ENCODE measurements at regions not wholly inside any gene's neighbourhood (a gene's known extent, or its start where the extent isn't known, plus 50 kb on each side); places are given as distances from the start of the nearest gene placed in this dataset.

DNA sequence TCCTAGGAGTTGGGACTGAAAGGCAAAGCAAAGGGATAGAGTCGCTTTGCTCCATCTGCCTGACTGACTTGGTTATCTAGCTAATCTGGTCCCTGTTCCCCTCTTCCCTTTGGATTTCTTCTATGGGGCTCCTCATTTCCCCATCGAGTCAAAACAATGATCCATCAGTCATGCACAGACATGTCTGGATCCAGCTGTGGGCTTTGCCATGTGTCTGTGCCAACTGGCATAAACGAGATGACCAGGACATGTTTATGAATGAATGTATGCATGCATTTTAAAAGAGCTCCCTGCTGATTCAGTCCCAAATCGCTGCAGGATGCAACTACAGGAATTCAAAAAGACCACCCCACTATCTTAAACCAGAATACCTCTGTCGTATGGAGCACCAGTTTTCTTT, 122.0 kb downstream of the ARL4A start:
- TF ChIP-seq, protein P1, sequence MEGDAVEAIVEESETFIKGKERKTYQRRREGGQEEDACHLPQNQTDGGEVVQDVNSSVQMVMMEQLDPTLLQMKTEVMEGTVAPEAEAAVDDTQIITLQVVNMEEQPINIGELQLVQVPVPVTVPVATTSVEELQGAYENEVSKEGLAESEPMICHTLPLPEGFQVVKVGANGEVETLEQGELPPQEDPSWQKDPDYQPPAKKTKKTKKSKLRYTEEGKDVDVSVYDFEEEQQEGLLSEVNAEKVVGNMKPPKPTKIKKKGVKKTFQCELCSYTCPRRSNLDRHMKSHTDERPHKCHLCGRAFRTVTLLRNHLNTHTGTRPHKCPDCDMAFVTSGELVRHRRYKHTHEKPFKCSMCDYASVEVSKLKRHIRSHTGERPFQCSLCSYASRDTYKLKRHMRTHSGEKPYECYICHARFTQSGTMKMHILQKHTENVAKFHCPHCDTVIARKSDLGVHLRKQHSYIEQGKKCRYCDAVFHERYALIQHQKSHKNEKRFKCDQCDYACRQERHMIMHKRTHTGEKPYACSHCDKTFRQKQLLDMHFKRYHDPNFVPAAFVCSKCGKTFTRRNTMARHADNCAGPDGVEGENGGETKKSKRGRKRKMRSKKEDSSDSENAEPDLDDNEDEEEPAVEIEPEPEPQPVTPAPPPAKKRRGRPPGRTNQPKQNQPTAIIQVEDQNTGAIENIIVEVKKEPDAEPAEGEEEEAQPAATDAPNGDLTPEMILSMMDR (IDR thresholded peaks at IDR 0.05) = no peak
- no peak for ATAC-seq (ENCODE audit: low read depth)

DNA sequence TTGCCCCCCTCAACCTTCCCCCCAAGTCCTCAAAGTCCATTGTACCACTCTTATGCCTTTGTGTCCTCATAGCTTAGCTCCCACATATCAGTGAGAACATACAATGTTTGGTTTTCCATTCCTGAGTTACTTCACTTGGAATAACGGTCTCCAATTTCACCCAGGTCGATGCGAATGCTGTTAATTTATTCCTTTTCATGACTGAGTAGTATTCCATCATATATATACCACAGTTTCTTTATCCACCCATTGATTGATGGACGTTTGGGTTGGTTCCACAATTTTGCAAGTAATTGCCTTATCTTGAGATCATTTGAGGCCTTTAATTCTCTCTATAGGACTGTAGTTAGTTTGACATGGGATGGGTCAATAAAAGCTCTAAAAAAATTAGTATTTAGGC, 124.7 kb downstream of the ARL4A start:
- Mint-ChIP-seq H3K4me1 (no peaks in the 10 kb centered on the region), H3K36me3 (ENCODE audit: low read depth) (no peaks in the 10 kb centered on the region), H3K4me3 (no peak overlapping the region), H3K27ac (no peak overlapping the region), H3K9me3 (no peaks in the 10 kb centered on the region), H3K27me3 (no peaks in the 10 kb centered on the region)
- DNase-seq = no peak
- intact Hi-C loops (cut with micrococcal nuclease) = no loop called here
- CTCF ChIA-PET = no interaction called here
- no peak for ATAC-seq (ENCODE audit: low read depth)
- POLR2A ChIA-PET = no interaction called here
- TF ChIP-seq, protein P1 (IDR thresholded peaks at IDR 0.05) = no peak

More for the DNA sequence above, 122.0 kb downstream of the ARL4A start:
- Mint-ChIP-seq H3K27me3 (no peaks in the 10 kb centered on the region), H3K27ac (no peak overlapping the region), H3K36me3 (ENCODE audit: low read depth) (no peaks in the 10 kb centered on the region), H3K4me3 (no peak overlapping the region), H3K4me1 (no peaks in the 10 kb centered on the region), H3K9me3 (no peaks in the 10 kb centered on the region)
- ChIA-PET CTCF (no interaction called here), POLR2A (no interaction called here)
- intact Hi-C loops (cut with micrococcal nuclease) = no loop called here
- DNase-seq = no peak

DNA sequence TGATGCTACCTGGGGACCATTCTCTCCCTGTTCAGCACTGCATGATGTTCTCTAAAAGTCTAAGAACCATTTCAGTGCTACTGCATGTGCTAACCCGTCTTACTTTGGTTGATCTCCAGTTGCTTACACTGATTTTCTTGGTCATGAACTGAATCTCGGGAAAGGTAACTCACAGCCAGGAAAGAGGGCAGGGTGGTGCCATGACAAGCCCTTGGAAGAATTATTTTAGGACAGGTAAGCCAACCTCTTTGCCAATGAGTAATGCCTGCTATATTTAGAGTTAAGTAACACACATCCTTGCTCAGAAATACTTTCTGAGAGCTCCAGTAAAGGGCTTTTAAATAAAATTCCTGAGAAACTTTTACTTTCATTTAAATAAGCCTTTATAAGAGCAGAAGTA, 126.7 kb downstream of the ARL4A start:
- ChIA-PET POLR2A (no interaction called here), CTCF (no interaction called here)
- ATAC-seq (ENCODE audit: low read depth) (no peak), DNase-seq (no peak)
- intact Hi-C loops (cut with micrococcal nuclease) = no loop called here
- H3K9me3 Mint-ChIP-seq = no peaks in the 10 kb centered on the region
- H3K36me3 Mint-ChIP-seq (ENCODE audit: low read depth) = no peaks in the 10 kb centered on the region
- H3K4me3 Mint-ChIP-seq = no peak overlapping the region
- H3K4me1 Mint-ChIP-seq = no peaks in the 10 kb centered on the region
- H3K27me3 Mint-ChIP-seq = no peaks in the 10 kb centered on the region
- TF ChIP-seq, protein P1 (IDR thresholded peaks at IDR 0.05) = no peak
- H3K27ac Mint-ChIP-seq = no peak overlapping the region

DNA sequence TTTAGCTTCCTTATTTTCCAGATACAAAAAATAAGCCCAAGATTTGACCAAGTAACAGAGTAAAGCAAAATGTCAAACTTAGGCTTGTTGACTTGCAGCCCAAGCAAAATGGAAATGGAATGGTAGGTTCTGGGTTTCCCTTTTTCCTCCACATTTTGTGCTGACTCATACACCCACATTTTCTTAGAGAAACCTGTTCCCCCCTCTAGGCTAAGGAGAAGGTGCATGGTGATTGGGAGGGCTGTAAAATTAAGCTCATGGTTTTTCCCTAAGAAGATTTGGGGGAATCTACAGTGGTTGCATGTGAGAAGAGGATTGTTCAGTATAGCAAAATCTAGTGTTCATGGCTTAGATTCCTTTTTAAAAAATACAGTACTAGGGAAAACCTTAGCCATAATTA, 127.4 kb downstream of the ARL4A start:
- intact Hi-C loops (cut with micrococcal nuclease) = no loop called here
- DNase-seq (no peak), ATAC-seq (ENCODE audit: low read depth) (no peak)
- Mint-ChIP-seq H3K4me3 (no peak overlapping the region), H3K36me3 (ENCODE audit: low read depth) (no peaks in the 10 kb centered on the region), H3K27me3 (no peaks in the 10 kb centered on the region), H3K27ac (no peak overlapping the region), H3K9me3 (no peaks in the 10 kb centered on the region), H3K4me1 (no peaks in the 10 kb centered on the region)
- ChIA-PET POLR2A (no interaction called here), CTCF (no interaction called here)
- TF ChIP-seq, protein P1 (IDR thresholded peaks at IDR 0.05) = no peak

DNA sequence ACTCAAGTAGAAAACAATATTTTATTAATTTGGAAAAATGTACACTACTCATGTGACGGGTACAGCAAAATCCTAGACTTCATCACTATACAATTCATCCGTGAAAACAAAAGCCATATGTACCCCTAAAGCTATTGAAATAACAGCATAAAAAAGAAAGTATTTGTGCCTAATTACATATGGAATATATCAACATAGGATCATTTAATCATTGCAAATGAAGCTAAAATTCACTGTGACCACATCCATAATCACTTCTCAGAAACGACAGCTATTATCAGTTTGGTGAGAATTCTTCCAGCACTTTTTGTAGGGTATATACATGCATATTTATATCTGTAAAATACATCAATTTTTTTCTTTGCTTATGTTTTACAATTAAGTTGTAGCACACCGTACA, 128.0 kb downstream of the ARL4A start:
- intact Hi-C loops (cut with micrococcal nuclease) = no loop called here
- Mint-ChIP-seq H3K27ac (no peak overlapping the region), H3K4me3 (no peak overlapping the region), H3K36me3 (ENCODE audit: low read depth) (no peaks in the 10 kb centered on the region), H3K9me3 (no peaks in the 10 kb centered on the region), H3K27me3 (no peaks in the 10 kb centered on the region), H3K4me1 (no peaks in the 10 kb centered on the region)
- DNase-seq (no peak), ATAC-seq (ENCODE audit: low read depth) (no peak)
- TF ChIP-seq, protein P1 (IDR thresholded peaks at IDR 0.05) = no peak
- CTCF ChIA-PET = no interaction called here
- POLR2A ChIA-PET = no interaction called here

Measured in activated B cell treated with CpG ODN at 0.5 μM for 24 hours (primary cell).